Amniotic epithelial cell (primary cell): ENCODE measurements at regions not wholly inside any gene's neighbourhood (a gene's known extent, or its start where the extent isn't known, plus 50 kb on each side); places are given as distances from the start of the nearest gene placed in this dataset.
"Not testable (repeated sequence)": the region's sequence is repeated elsewhere in the genome, so short reads cannot be mapped to it uniquely, and the experiment has no call there.

ENCODE experiments used
- DNase-seq: peaks from one replicate; pipeline ENCODE4 v3.0.0-alpha.2; 2010; ENCODE audit warnings: low read depth

- no peak for DNase-seq
Observed at GRCh38 chr14:76264384-76264783, 111.6 kb upstream of the ESRRB start.

GRCh38 chr14:76267322-76268046, 108.5 kb upstream of the ESRRB start:
- DNase-seq: peak; percentile 37

GRCh38 chr14:76268047-76268431, 107.9 kb upstream of the ESRRB start:
- no peak for DNase-seq

- DNase-seq: no peak
Observed at GRCh38 chr14:76268700-76269099, 107.2 kb upstream of the ESRRB start.

GRCh38 chr14:76271041-76271755, 104.7 kb upstream of the ESRRB start:
- no peak for DNase-seq

- no peak for DNase-seq
Observed at GRCh38 chr14:76272349-76272748, 103.6 kb upstream of the ESRRB start.

GRCh38 chr14:76272774-76273173, 103.2 kb upstream of the ESRRB start:
- DNase-seq: no peak

- no peak for DNase-seq
Observed at GRCh38 chr14:76273346-76273745, 102.6 kb upstream of the ESRRB start.

- DNase-seq: no peak
Observed at GRCh38 chr14:76274324-76274723, 101.6 kb upstream of the ESRRB start.

- DNase-seq: no peak
Observed at GRCh38 chr14:76277586-76278130, 98.3 kb upstream of the ESRRB start.

GRCh38 chr14:76280221-76280620, 95.7 kb upstream of the ESRRB start:
- DNase-seq: no peak

- DNase-seq: no peak
Observed at GRCh38 chr14:76282581-76282980, 93.4 kb upstream of the ESRRB start.

- no peak for DNase-seq
Observed at GRCh38 chr14:76287063-76287462, 88.9 kb upstream of the ESRRB start.

GRCh38 chr14:76289276-76289675, 86.7 kb upstream of the ESRRB start:
- DNase-seq: no peak

- DNase-seq: no peak
Observed at GRCh38 chr14:76292561-76292960, 83.4 kb upstream of the ESRRB start.

- no peak for DNase-seq
Observed at GRCh38 chr14:76293221-76293620, 82.7 kb upstream of the ESRRB start.

GRCh38 chr14:76293923-76294322, 82.0 kb upstream of the ESRRB start:
- no peak for DNase-seq

GRCh38 chr14:76294876-76295275, 81.1 kb upstream of the ESRRB start:
- DNase-seq: no peak

GRCh38 chr14:76298896-76299295, 77.0 kb upstream of the ESRRB start:
- DNase-seq: no peak

GRCh38 chr14:76303188-76303587, 72.7 kb upstream of the ESRRB start:
- not testable (repeated sequence) for DNase-seq

- DNase-seq: no peak
Observed at GRCh38 chr14:76304536-76305267, 71.2 kb upstream of the ESRRB start.

- no peak for DNase-seq
Observed at GRCh38 chr14:76305268-76305826, 70.6 kb upstream of the ESRRB start.
